ENCODE measurements at regions not wholly inside any gene's neighbourhood (a gene's known extent, or its start where the extent isn't known, plus 50 kb on each side); places are given as distances from the start of the nearest gene placed in this dataset.

- TF ChIP-seq CTCF (conservative IDR thresholded peaks at IDR 0.05) (no peak), ZFX (IDR thresholded peaks at IDR 0.05) (no peak)
Measured at GRCh38 chr1:181341026-181341632, 142.2 kb upstream of the CACNA1E start.

Data from C4-2B (cell line).